ENCODE measurements at regions not wholly inside any gene's neighbourhood (a gene's known extent, or its start where the extent isn't known, plus 50 kb on each side); places are given as distances from the start of the nearest gene placed in this dataset.

DNA sequence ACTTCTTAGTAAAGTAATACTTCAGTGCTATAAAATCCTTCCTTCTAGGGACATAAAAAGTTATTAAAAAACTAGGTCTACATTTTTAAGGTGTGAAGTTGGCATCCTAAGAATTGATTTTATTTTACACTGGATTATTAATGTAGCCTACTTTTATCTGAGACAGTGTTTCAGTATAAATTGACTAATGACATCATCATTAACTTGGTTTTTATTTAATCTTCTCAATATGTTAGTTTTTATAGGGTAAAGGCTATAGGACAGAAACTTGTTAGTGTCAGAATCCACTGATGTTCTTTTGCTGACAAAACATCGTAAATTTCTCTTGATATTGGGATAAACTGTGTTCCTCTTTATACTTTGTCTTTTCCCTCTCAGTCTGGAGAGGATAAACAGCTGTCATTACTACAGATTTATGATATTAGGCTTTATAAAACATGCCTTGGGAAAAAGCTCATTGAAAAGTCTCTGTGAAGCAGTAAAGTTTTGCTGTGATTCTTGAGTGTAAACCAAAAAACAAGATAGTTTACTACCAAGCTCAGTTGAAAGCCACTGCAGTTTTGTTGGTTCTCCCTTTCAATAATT lies 569.9 kb downstream of the EPHA4 start:
- DNase-seq (ENCODE audit: low read depth) = no peak
- no peak overlapping the region for H3K4me3 ChIP-seq (ENCODE audit: low read depth, low read length)
- TF ChIP-seq CTCF (IDR thresholded peaks at IDR 0.05; ENCODE audit: low read depth, low read length, missing control alignments) = no peak

- TF ChIP-seq CTCF (IDR thresholded peaks at IDR 0.05; ENCODE audit: low read depth, low read length, missing control alignments) = no peak
- no peak for DNase-seq (ENCODE audit: low read depth)
- H3K4me3 ChIP-seq (ENCODE audit: low read depth, low read length) = no peak overlapping the region
Measured at GRCh38 chr2:221005338-221005737, 566.8 kb downstream of the EPHA4 start.

DNA sequence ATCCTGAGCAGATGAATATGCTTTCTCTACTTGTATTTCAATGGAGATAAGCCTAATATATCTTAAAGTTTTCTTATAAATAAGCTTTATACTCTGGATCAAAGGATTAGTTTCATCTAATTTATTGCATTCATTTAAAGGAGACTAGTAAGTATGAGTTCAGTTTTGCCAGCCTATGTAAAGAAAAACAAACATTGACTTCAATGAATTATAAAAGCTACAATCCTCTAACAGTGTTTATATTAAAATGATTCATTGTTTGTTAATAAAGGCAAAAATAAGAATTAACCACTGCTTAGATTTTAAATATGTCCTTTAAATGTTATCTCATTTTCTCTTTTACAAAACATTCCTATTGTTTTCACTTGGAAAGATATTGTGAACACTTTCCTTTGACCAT lies 566.0 kb downstream of the EPHA4 start:
- no peak for TF ChIP-seq CTCF (IDR thresholded peaks at IDR 0.05; ENCODE audit: low read depth, low read length, missing control alignments)
- H3K4me3 ChIP-seq (ENCODE audit: low read depth, low read length) = no peak overlapping the region
- no peak for DNase-seq (ENCODE audit: low read depth)

DNA sequence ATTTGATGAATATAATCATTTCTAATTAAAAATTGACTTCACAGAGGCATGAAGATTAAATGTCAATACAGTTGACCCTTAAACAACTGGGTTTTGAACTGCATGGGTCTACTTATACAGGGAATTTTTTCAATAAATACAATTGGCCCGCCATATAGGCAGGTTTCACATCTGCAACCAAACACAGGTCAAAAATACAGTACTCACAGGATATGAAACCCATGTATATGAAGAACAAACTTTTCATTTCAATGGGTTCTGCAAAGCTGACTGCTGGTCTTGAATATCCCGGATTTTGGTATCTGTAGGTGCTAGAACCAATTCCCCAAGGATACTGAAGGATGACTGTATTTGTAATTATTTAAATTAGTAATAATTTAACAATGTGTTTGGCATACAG lies 555.6 kb downstream of the EPHA4 start:
- H3K4me3 ChIP-seq (ENCODE audit: low read depth, low read length) = no peak overlapping the region
- DNase-seq (ENCODE audit: low read depth) = no peak
- no peak for TF ChIP-seq CTCF (IDR thresholded peaks at IDR 0.05; ENCODE audit: low read depth, low read length, missing control alignments)

GRCh38 chr2:221018262-221018661 lies 553.8 kb downstream of the EPHA4 start:
- peak; percentile 4 for TF ChIP-seq CTCF (IDR thresholded peaks at IDR 0.05; ENCODE audit: low read depth, low read length, missing control alignments)
- no peak overlapping the region for H3K4me3 ChIP-seq (ENCODE audit: low read depth, low read length)
- DNase-seq (ENCODE audit: low read depth) = no peak

DNA sequence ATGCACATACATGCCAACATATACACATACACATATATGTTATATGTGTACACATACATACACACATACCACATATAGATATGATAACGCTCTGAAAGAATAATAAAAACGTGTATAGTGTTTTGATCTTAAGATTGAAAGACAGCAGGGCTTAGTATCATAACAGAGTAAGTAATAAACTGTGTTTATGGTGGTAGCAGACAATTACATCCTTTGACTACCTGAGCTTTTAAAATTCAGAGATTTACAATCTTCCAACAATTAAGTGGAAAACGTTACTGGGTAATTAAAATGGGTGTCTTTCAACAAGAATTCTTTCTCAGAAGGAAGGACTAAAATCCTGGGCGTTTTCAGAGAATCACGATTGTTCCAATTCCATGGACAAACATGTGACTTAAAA lies 552.4 kb downstream of the EPHA4 start:
- no peak for DNase-seq (ENCODE audit: low read depth)
- H3K4me3 ChIP-seq (ENCODE audit: low read depth, low read length) = no peak overlapping the region
- TF ChIP-seq CTCF (IDR thresholded peaks at IDR 0.05; ENCODE audit: low read depth, low read length, missing control alignments) = no peak

DNA sequence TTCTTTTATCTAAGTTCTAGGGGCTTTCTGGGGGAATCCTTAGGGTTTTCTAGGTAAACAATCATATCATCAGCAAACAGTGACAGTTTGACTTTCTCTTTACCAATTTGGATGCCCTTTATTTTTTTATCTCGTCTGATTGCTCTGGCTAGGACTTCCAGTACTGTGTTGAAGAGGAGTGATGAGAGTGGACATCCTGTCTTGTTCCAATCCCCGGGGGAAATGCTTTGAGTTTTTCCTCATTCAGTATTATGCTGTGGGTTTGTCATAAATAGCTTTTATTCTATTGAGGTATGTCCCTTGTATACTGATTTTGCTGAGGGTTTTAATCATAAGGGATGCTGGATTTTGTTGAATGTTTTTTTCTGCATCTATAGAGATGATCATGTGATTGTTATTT lies 549.5 kb downstream of the EPHA4 start:
- no peak for DNase-seq (ENCODE audit: low read depth)

More for the DNA sequence above, 549.5 kb downstream of the EPHA4 start:
- H3K4me3 ChIP-seq (ENCODE audit: low read depth, low read length) = no peak overlapping the region
- no peak for TF ChIP-seq CTCF (IDR thresholded peaks at IDR 0.05; ENCODE audit: low read depth, low read length, missing control alignments)
